Activated naive CD8-positive, alpha-beta T cell treated with anti-CD3 and anti-CD28 coated beads, Interleukin-2, amount 10 ng/mL, durations not matched to agents 7 days and 5 days (primary cell): ENCODE measurements at regions not wholly inside any gene's neighbourhood (a gene's known extent, or its start where the extent isn't known, plus 50 kb on each side); places are given as distances from the start of the nearest gene placed in this dataset.

ENCODE experiments used
- ATAC-seq: fragments of 150-1000 bp; cut with Tn5 transposase; one replicate; pipeline ENCODE4 v1.10.0; 2021; ENCODE audit warnings: low read depth, moderate library complexity
- POLR2A ChIA-PET: fragments of 350-600 bp; sonication (Branson Sonifier 250); formaldehyde crosslinking; loops from one replicate; lab custom pipeline; 2021; ENCODE audit warnings: antibody characterized with exemption; lab: Charles Lee
- DNase-seq: peaks from one replicate; pipeline ENCODE4 v3.0.0; 2021
- H3K27ac Mint-ChIP-seq: one replicate; pipeline ENCODE4 v1.8.0; 2022; ENCODE audit warnings: mild to moderate bottlenecking, mixed read lengths
- H3K27me3 Mint-ChIP-seq: one replicate; pipeline ENCODE4 v1.8.0; 2022; ENCODE audit warnings: mild to moderate bottlenecking, moderate library complexity, mixed read lengths
- H3K36me3 Mint-ChIP-seq: one replicate; pipeline ENCODE4 v1.8.0; 2021; ENCODE audit warnings: mild to moderate bottlenecking, mixed read lengths
- H3K4me1 Mint-ChIP-seq: one replicate; pipeline ENCODE4 v1.8.0; 2021; ENCODE audit warnings: mixed read lengths
- H3K4me3 Mint-ChIP-seq: one replicate; pipeline ENCODE4 v1.8.0; 2022; ENCODE audit warnings: mild to moderate bottlenecking, moderate library complexity, mixed read lengths
- H3K9me3 Mint-ChIP-seq: one replicate; pipeline ENCODE4 v1.8.0; 2021; ENCODE audit warnings: mixed read lengths

- Mint-ChIP-seq H3K27ac (no peak overlapping the region), H3K4me3 (no peak overlapping the region), H3K36me3 (no peaks in the 10 kb centered on the region), H3K4me1 (no peaks in the 10 kb centered on the region), H3K9me3 (no peaks in the 10 kb centered on the region), H3K27me3 (peaks cover 17% of the 10 kb centered on the region)
- DNase-seq (no peak), ATAC-seq (no peak)
- POLR2A ChIA-PET: no interaction called here
These were observed 151.3 kb upstream of the DCN start for GRCh38 chr12:91333966-91334365.

DNA sequence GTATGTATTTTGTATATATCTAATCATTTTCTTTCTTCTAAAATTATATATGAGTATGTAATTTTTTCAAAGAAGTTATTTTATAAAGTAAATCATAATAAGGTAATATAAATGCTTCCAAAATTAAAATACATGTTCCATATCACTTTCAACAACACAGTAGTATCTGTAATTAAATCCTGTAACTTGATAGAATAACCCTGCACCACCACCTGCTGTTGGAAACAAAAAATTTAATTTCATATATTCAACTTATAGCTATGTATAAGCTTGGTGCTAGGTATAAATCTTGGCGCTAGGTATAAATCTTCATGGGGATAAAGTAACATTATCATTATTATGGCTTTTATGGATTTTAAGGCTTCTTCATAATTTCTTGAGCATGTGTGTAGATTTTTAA lies 149.7 kb upstream of the DCN start:
- no peaks in the 10 kb centered on the region for H3K9me3 Mint-ChIP-seq
- no peak for DNase-seq
- no peak for ATAC-seq
- no peaks in the 10 kb centered on the region for H3K4me1 Mint-ChIP-seq
- no peaks in the 10 kb centered on the region for H3K36me3 Mint-ChIP-seq
- no peak overlapping the region for H3K27ac Mint-ChIP-seq
- POLR2A ChIA-PET: no interaction called here
- H3K4me3 Mint-ChIP-seq: no peak overlapping the region
- H3K27me3 Mint-ChIP-seq: peaks cover 20% of the 10 kb centered on the region

DNA sequence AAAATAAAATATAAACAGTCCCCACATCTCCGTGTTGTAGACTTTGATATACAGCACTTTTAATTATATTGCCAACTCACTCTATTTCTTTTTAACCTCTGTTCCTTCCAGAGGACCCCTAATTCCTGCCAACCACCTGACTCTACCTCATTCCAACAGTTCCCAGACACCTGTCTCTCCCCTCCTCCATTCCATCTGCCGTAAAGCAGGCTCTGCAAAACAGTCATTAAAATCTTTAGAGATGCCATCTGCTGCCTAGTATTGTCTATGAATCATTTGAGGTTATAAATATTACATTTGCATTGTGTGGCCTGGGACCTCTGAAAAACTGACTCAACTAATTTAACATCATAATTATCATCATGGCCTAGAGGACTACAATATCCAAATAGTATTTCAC lies 148.8 kb upstream of the DCN start:
- POLR2A ChIA-PET: no interaction called here
- DNase-seq (no peak), ATAC-seq (no peak)
- H3K36me3 Mint-ChIP-seq: no peaks in the 10 kb centered on the region
- H3K4me3 Mint-ChIP-seq: no peak overlapping the region
- no peak overlapping the region for H3K27ac Mint-ChIP-seq
- H3K9me3 Mint-ChIP-seq: no peaks in the 10 kb centered on the region
- H3K4me1 Mint-ChIP-seq: no peaks in the 10 kb centered on the region
- peaks cover 22% of the 10 kb centered on the region for H3K27me3 Mint-ChIP-seq

- no peak for ATAC-seq
- H3K4me1 Mint-ChIP-seq: no peaks in the 10 kb centered on the region
These were observed 145.8 kb upstream of the DCN start for GRCh38 chr12:91328451-91328850.

GRCh38 chr12:91327889-91328288 lies 145.3 kb upstream of the DCN start:
- no peak overlapping the region for H3K27ac Mint-ChIP-seq
- H3K27me3 Mint-ChIP-seq: peaks cover 17% of the 10 kb centered on the region
- no peaks in the 10 kb centered on the region for H3K9me3 Mint-ChIP-seq
- POLR2A ChIA-PET: no interaction called here
- H3K4me1 Mint-ChIP-seq: no peaks in the 10 kb centered on the region
- ATAC-seq (no peak), DNase-seq (no peak)
- H3K36me3 Mint-ChIP-seq: no peaks in the 10 kb centered on the region
- H3K4me3 Mint-ChIP-seq: no peak overlapping the region

More at GRCh38 chr12:91328451-91328850, 145.8 kb upstream of the DCN start:
- DNase-seq: no peak
- Mint-ChIP-seq H3K36me3 (no peaks in the 10 kb centered on the region), H3K4me3 (no peak overlapping the region), H3K27me3 (peaks cover 18% of the 10 kb centered on the region), H3K9me3 (no peaks in the 10 kb centered on the region), H3K27ac (no peak overlapping the region)
- POLR2A ChIA-PET: no interaction called here

DNA sequence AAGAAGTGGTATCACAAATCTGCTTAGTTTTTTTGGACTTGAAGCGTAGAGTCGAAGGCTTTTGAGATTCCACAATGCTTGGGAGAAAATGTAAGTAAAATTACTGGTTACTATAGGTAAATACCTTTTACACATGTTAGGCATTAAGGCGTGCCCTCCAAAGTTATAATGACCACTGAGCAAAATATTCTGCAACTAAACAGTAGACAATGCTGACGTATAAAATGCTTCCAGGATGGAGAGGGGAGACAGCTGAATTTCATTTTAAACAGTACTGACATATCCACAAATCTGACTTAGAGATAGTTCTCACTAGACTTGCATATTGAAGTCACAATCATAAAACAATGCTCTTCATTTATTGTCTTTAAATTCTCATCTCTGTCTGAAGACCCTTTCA lies 144.5 kb upstream of the DCN start:
- Mint-ChIP-seq H3K4me3 (no peak overlapping the region), H3K27me3 (peaks cover 17% of the 10 kb centered on the region), H3K36me3 (no peaks in the 10 kb centered on the region), H3K4me1 (no peaks in the 10 kb centered on the region), H3K9me3 (no peaks in the 10 kb centered on the region), H3K27ac (no peak overlapping the region)
- ATAC-seq: no peak
- no peak for DNase-seq
- POLR2A ChIA-PET: no interaction called here

- no peaks in the 10 kb centered on the region for H3K9me3 Mint-ChIP-seq
- DNase-seq (no peak), ATAC-seq (no peak)
- POLR2A ChIA-PET: no interaction called here
- H3K4me3 Mint-ChIP-seq: no peak overlapping the region
- no peaks in the 10 kb centered on the region for H3K36me3 Mint-ChIP-seq
- H3K27ac Mint-ChIP-seq: no peak overlapping the region
- H3K4me1 Mint-ChIP-seq: no peaks in the 10 kb centered on the region
- peaks cover 15% of the 10 kb centered on the region for H3K27me3 Mint-ChIP-seq
These were observed 143.7 kb upstream of the DCN start for GRCh38 chr12:91326058-91327027.

- Mint-ChIP-seq H3K4me1 (no peaks in the 10 kb centered on the region), H3K9me3 (no peaks in the 10 kb centered on the region), H3K27ac (no peak overlapping the region), H3K36me3 (no peaks in the 10 kb centered on the region), H3K4me3 (no peak overlapping the region), H3K27me3 (peaks cover under 1% of the 10 kb centered on the region)
- ATAC-seq: no peak
- no peak for DNase-seq
- POLR2A ChIA-PET: no interaction called here
These were observed 138.4 kb upstream of the DCN start for GRCh38 chr12:91320999-91321398.

GRCh38 chr12:91319071-91319760 lies 136.6 kb upstream of the DCN start:
- Mint-ChIP-seq H3K4me1 (no peaks in the 10 kb centered on the region), H3K9me3 (no peaks in the 10 kb centered on the region), H3K4me3 (no peak overlapping the region), H3K27me3 (no peaks in the 10 kb centered on the region), H3K27ac (no peak overlapping the region), H3K36me3 (no peaks in the 10 kb centered on the region)
- ATAC-seq (no peak), DNase-seq (no peak)
- POLR2A ChIA-PET: no interaction called here

- no peaks in the 10 kb centered on the region for H3K36me3 Mint-ChIP-seq
- DNase-seq: no peak
- H3K9me3 Mint-ChIP-seq: no peaks in the 10 kb centered on the region
- no peak overlapping the region for H3K4me3 Mint-ChIP-seq
- H3K27ac Mint-ChIP-seq: no peak overlapping the region
- POLR2A ChIA-PET: no interaction called here
- no peaks in the 10 kb centered on the region for H3K4me1 Mint-ChIP-seq
- ATAC-seq: no peak
- H3K27me3 Mint-ChIP-seq: no peaks in the 10 kb centered on the region
These were observed 134.7 kb upstream of the DCN start for GRCh38 chr12:91317306-91317705.

DNA sequence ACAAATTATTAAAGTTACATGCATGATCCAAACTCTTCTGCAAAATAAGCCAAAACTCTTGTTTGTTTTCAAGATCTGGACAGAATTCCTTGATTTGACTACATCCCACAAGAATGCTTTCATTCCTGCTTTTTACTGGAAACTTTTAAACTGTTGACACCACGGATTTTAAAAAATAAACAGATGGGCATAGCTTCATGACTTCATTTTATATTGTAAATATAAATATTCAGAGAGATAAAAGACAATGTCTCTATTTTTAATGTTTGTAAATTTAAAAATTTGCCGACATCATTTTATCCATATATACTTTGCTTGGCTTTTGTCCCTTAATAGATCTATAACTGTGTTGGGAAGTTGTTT lies 134.3 kb upstream of the DCN start:
- Mint-ChIP-seq H3K9me3 (no peaks in the 10 kb centered on the region), H3K4me1 (no peaks in the 10 kb centered on the region), H3K4me3 (no peak overlapping the region), H3K27ac (no peak overlapping the region), H3K36me3 (no peaks in the 10 kb centered on the region), H3K27me3 (no peaks in the 10 kb centered on the region)
- POLR2A ChIA-PET: no interaction called here
- ATAC-seq: no peak
- no peak for DNase-seq

DNA sequence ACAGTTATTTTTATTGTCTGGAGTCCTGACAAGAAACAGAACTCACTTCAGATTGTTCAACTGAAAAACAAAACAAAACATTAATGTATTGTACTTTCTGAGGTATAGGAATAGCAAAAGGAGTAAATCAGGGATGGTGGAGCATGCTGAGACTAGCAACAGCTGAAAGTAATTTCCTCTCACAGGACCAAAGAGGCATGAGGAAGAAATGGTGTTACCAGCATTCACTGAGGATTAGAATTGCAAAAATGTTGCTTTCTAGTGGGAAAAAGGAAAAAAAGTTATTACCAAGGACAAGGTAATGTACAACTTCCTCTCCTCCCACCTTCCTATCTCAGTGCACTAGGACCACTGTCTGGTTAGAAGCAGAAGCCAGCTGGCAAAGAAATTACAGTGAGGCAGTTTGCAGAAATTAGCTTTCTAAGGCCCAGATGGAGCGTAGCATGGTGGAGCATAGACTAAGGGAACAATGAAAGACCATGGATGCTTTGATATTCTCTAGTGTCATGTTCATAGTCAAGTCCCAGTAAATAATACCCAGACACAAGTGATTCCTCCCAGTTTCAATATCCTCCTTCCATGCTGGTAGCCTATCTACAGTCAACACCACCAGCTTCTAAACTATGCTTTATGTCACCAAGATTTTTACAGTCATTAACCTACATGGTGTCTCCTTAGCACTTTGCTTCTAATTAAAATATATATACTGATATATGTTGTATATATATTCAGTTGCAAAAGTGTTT lies 133.7 kb upstream of the DCN start:
- no peak for DNase-seq
- Mint-ChIP-seq H3K27me3 (no peaks in the 10 kb centered on the region), H3K4me3 (no peak overlapping the region), H3K27ac (no peak overlapping the region), H3K36me3 (no peaks in the 10 kb centered on the region), H3K9me3 (no peaks in the 10 kb centered on the region), H3K4me1 (no peaks in the 10 kb centered on the region)
- ATAC-seq: no peak
- POLR2A ChIA-PET: no interaction called here

DNA sequence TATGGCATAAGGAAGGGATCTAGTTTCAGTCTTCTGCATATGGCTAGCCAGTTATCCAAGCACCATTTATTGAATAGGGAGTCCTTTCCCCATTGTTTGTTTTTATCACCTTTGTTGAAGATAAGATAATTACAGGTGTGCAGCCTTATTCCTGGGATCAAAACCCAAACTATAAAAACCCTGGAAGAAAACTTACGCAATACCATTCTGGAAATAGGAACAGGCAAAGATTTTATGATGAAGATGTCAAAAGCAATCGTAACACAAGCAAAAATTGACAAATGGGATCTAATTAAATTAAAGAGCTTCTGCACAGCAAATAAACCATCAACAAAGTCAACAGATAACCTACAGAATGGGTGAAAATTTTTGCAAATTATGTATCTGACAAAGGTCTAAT lies 128.5 kb upstream of the DCN start:
- POLR2A ChIA-PET: no interaction called here
- no peak overlapping the region for H3K4me3 Mint-ChIP-seq
- H3K9me3 Mint-ChIP-seq: no peaks in the 10 kb centered on the region
- H3K27ac Mint-ChIP-seq: no peak overlapping the region
- no peak for ATAC-seq
- H3K27me3 Mint-ChIP-seq: no peaks in the 10 kb centered on the region
- no peaks in the 10 kb centered on the region for H3K4me1 Mint-ChIP-seq
- no peaks in the 10 kb centered on the region for H3K36me3 Mint-ChIP-seq
- no peak for DNase-seq
